ENCODE measurements at regions not wholly inside any gene's neighbourhood (a gene's known extent, or its start where the extent isn't known, plus 50 kb on each side); places are given as distances from the start of the nearest gene placed in this dataset.

- CTCF ChIA-PET = no interaction called here
- Mint-ChIP-seq H3K4me3 (no peak overlapping the region), H3K27ac (no peak overlapping the region), H3K4me1 (ENCODE audit: low read depth) (no peaks in the 10 kb centered on the region), H3K36me3 (ENCODE audit: low read depth) (no peaks in the 10 kb centered on the region), H3K9me3 (ENCODE audit: insufficient read depth) (peaks cover 3% of the 10 kb centered on the region), H3K27me3 (ENCODE audit: low read depth) (no peaks in the 10 kb centered on the region)
- DNase-seq = no peak
- POLR2A ChIA-PET = no interaction called here
- ATAC-seq = no peak
These were observed 400.2 kb downstream of the TLR4 start for GRCh38 chr9:118104363-118104762.

- H3K4me3 Mint-ChIP-seq = no peak overlapping the region
- H3K36me3 Mint-ChIP-seq (ENCODE audit: low read depth) = no peaks in the 10 kb centered on the region
- DNase-seq (no peak), ATAC-seq (no peak)
- CTCF ChIA-PET = no interaction called here
- H3K27ac Mint-ChIP-seq = no peak overlapping the region
- no peaks in the 10 kb centered on the region for H3K4me1 Mint-ChIP-seq (ENCODE audit: low read depth)
- no peaks in the 10 kb centered on the region for H3K9me3 Mint-ChIP-seq (ENCODE audit: insufficient read depth)
- no peaks in the 10 kb centered on the region for H3K27me3 Mint-ChIP-seq (ENCODE audit: low read depth)
- POLR2A ChIA-PET = no interaction called here
These were observed 404.8 kb downstream of the TLR4 start for GRCh38 chr9:118108971-118109370.

GRCh38 chr9:118109542-118109941, 405.3 kb downstream of the TLR4 start:
- ATAC-seq (no peak), DNase-seq (no peak)
- ChIA-PET CTCF (no interaction called here), POLR2A (no interaction called here)
- Mint-ChIP-seq H3K27ac (no peak overlapping the region), H3K9me3 (ENCODE audit: insufficient read depth) (no peaks in the 10 kb centered on the region), H3K36me3 (ENCODE audit: low read depth) (no peaks in the 10 kb centered on the region), H3K4me1 (ENCODE audit: low read depth) (no peaks in the 10 kb centered on the region), H3K4me3 (no peak overlapping the region), H3K27me3 (ENCODE audit: low read depth) (no peaks in the 10 kb centered on the region)

GRCh38 chr9:118121361-118121760, 417.2 kb downstream of the TLR4 start:
- H3K9me3 Mint-ChIP-seq (ENCODE audit: insufficient read depth) = no peaks in the 10 kb centered on the region
- H3K36me3 Mint-ChIP-seq (ENCODE audit: low read depth) = no peaks in the 10 kb centered on the region
- no peaks in the 10 kb centered on the region for H3K27me3 Mint-ChIP-seq (ENCODE audit: low read depth)
- no peak overlapping the region for H3K4me3 Mint-ChIP-seq
- H3K4me1 Mint-ChIP-seq (ENCODE audit: low read depth) = no peaks in the 10 kb centered on the region
- CTCF ChIA-PET = no interaction called here
- DNase-seq = no peak
- POLR2A ChIA-PET = no interaction called here
- no peak for ATAC-seq
- H3K27ac Mint-ChIP-seq = no peak overlapping the region

- CTCF ChIA-PET = no interaction called here
- POLR2A ChIA-PET = no interaction called here
- H3K4me3 Mint-ChIP-seq = no peak overlapping the region
- H3K9me3 Mint-ChIP-seq (ENCODE audit: insufficient read depth) = no peaks in the 10 kb centered on the region
- no peaks in the 10 kb centered on the region for H3K27me3 Mint-ChIP-seq (ENCODE audit: low read depth)
- DNase-seq = no peak
- H3K36me3 Mint-ChIP-seq (ENCODE audit: low read depth) = no peaks in the 10 kb centered on the region
- H3K27ac Mint-ChIP-seq = no peak overlapping the region
- no peak for ATAC-seq
- no peaks in the 10 kb centered on the region for H3K4me1 Mint-ChIP-seq (ENCODE audit: low read depth)
These were observed 424.1 kb downstream of the TLR4 start for GRCh38 chr9:118128313-118128712.

- no peak overlapping the region for H3K27ac Mint-ChIP-seq
- DNase-seq = no peak
- H3K36me3 Mint-ChIP-seq (ENCODE audit: low read depth) = no peaks in the 10 kb centered on the region
- no peaks in the 10 kb centered on the region for H3K9me3 Mint-ChIP-seq (ENCODE audit: insufficient read depth)
- CTCF ChIA-PET = no interaction called here
- H3K4me3 Mint-ChIP-seq = no peak overlapping the region
- no peaks in the 10 kb centered on the region for H3K27me3 Mint-ChIP-seq (ENCODE audit: low read depth)
- POLR2A ChIA-PET = no interaction called here
- no peaks in the 10 kb centered on the region for H3K4me1 Mint-ChIP-seq (ENCODE audit: low read depth)
- ATAC-seq = no peak
These were observed 425.3 kb downstream of the TLR4 start for GRCh38 chr9:118129541-118129940.

GRCh38 chr9:118148990-118149389, 444.8 kb downstream of the TLR4 start:
- no peak for ATAC-seq
- Mint-ChIP-seq H3K27ac (no peak overlapping the region), H3K36me3 (ENCODE audit: low read depth) (no peaks in the 10 kb centered on the region), H3K4me1 (ENCODE audit: low read depth) (no peaks in the 10 kb centered on the region), H3K27me3 (ENCODE audit: low read depth) (no peaks in the 10 kb centered on the region), H3K9me3 (ENCODE audit: insufficient read depth) (no peaks in the 10 kb centered on the region), H3K4me3 (no peak overlapping the region)
- CTCF ChIA-PET = no interaction called here
- DNase-seq = no peak
- POLR2A ChIA-PET = no interaction called here

- ChIA-PET CTCF (no interaction called here), POLR2A (no interaction called here)
- H3K4me3 Mint-ChIP-seq = no peak overlapping the region
- no peaks in the 10 kb centered on the region for H3K36me3 Mint-ChIP-seq (ENCODE audit: low read depth)
- ATAC-seq = no peak
- no peaks in the 10 kb centered on the region for H3K4me1 Mint-ChIP-seq (ENCODE audit: low read depth)
- DNase-seq = no peak
- no peaks in the 10 kb centered on the region for H3K27me3 Mint-ChIP-seq (ENCODE audit: low read depth)
- H3K27ac Mint-ChIP-seq = no peak overlapping the region
- no peaks in the 10 kb centered on the region for H3K9me3 Mint-ChIP-seq (ENCODE audit: insufficient read depth)
These were observed 452.6 kb downstream of the TLR4 start for GRCh38 chr9:118156846-118157245.

- no peak overlapping the region for H3K27ac Mint-ChIP-seq
These were observed 458.5 kb downstream of the TLR4 start for GRCh38 chr9:118162716-118163115.

GRCh38 chr9:118163751-118164150, 459.5 kb downstream of the TLR4 start:
- Mint-ChIP-seq H3K27me3 (ENCODE audit: low read depth) (no peaks in the 10 kb centered on the region), H3K4me1 (ENCODE audit: low read depth) (no peaks in the 10 kb centered on the region), H3K4me3 (no peak overlapping the region), H3K27ac (no peak overlapping the region), H3K36me3 (ENCODE audit: low read depth) (no peaks in the 10 kb centered on the region), H3K9me3 (ENCODE audit: insufficient read depth) (no peaks in the 10 kb centered on the region)
- POLR2A ChIA-PET = no interaction called here
- ATAC-seq (no peak), DNase-seq (no peak)
- CTCF ChIA-PET = no interaction called here

More at GRCh38 chr9:118162716-118163115, 458.5 kb downstream of the TLR4 start:
- ChIA-PET POLR2A (no interaction called here), CTCF (no interaction called here)
- H3K36me3 Mint-ChIP-seq (ENCODE audit: low read depth) = no peaks in the 10 kb centered on the region
- no peaks in the 10 kb centered on the region for H3K4me1 Mint-ChIP-seq (ENCODE audit: low read depth)
- DNase-seq (no peak), ATAC-seq (no peak)
- no peak overlapping the region for H3K4me3 Mint-ChIP-seq
- H3K9me3 Mint-ChIP-seq (ENCODE audit: insufficient read depth) = no peaks in the 10 kb centered on the region
- H3K27me3 Mint-ChIP-seq (ENCODE audit: low read depth) = no peaks in the 10 kb centered on the region

GRCh38 chr9:118165451-118165850, 461.2 kb downstream of the TLR4 start:
- no peak overlapping the region for H3K4me3 Mint-ChIP-seq
- no peak overlapping the region for H3K27ac Mint-ChIP-seq
- H3K27me3 Mint-ChIP-seq (ENCODE audit: low read depth) = no peaks in the 10 kb centered on the region
- no peaks in the 10 kb centered on the region for H3K9me3 Mint-ChIP-seq (ENCODE audit: insufficient read depth)
- ChIA-PET CTCF (no interaction called here), POLR2A (no interaction called here)
- H3K4me1 Mint-ChIP-seq (ENCODE audit: low read depth) = no peaks in the 10 kb centered on the region
- ATAC-seq (no peak), DNase-seq (no peak)
- H3K36me3 Mint-ChIP-seq (ENCODE audit: low read depth) = no peaks in the 10 kb centered on the region

GRCh38 chr9:118170032-118170955, 466.1 kb downstream of the TLR4 start:
- no peaks in the 10 kb centered on the region for H3K27me3 Mint-ChIP-seq (ENCODE audit: low read depth)
- ChIA-PET CTCF (no interaction called here), POLR2A (no interaction called here)
- no peaks in the 10 kb centered on the region for H3K36me3 Mint-ChIP-seq (ENCODE audit: low read depth)
- no peaks in the 10 kb centered on the region for H3K9me3 Mint-ChIP-seq (ENCODE audit: insufficient read depth)
- no peak overlapping the region for H3K27ac Mint-ChIP-seq
- H3K4me3 Mint-ChIP-seq = no peak overlapping the region
- DNase-seq = no peak
- no peak for ATAC-seq
- H3K4me1 Mint-ChIP-seq (ENCODE audit: low read depth) = no peaks in the 10 kb centered on the region

GRCh38 chr9:118177241-118177640, 473.0 kb downstream of the TLR4 start:
- ChIA-PET POLR2A (no interaction called here), CTCF (no interaction called here)
- DNase-seq (no peak), ATAC-seq (no peak)
- Mint-ChIP-seq H3K27ac (no peak overlapping the region), H3K4me1 (ENCODE audit: low read depth) (no peaks in the 10 kb centered on the region), H3K27me3 (ENCODE audit: low read depth) (no peaks in the 10 kb centered on the region), H3K36me3 (ENCODE audit: low read depth) (no peaks in the 10 kb centered on the region), H3K9me3 (ENCODE audit: insufficient read depth) (peaks cover 5% of the 10 kb centered on the region), H3K4me3 (no peak overlapping the region)

All from activated CD8-positive, alpha-beta T cell treated with anti-CD3 and anti-CD28 coated beads, Interleukin-2, amount 10 ng/mL, durations not matched to agents 7 days and 5 days (primary cell).